ENCODE measurements at regions not wholly inside any gene's neighbourhood (a gene's known extent, or its start where the extent isn't known, plus 50 kb on each side); places are given as distances from the start of the nearest gene placed in this dataset.

DNA sequence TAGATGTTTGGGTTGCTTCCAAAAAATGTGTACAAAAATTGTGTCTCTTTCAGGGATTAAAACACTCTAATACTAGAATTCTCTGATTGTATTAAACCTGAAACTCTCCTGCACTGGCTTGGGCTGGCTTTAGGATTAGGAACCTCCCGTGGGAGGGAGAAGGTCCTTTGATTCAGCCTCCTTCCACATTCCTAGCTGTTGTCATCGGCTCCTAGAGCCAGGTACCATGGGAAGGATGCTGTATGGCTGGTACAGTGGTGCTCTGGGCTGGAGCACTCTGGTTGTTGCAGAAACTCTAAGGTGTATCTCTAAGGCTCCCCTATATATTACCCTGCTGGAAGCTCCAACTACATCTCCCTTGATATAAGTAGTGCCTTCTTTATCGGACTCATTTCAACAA is 245.2 kb upstream of the FOXK1 start:
- Mint-ChIP-seq H3K4me1 (ENCODE audit: unreplicated experiment) (no peaks in the 10 kb centered on the region), H3K36me3 (ENCODE audit: low read depth, unreplicated experiment) (peaks cover 3% of the 10 kb centered on the region), H3K4me3 (ENCODE audit: unreplicated experiment) (no peak overlapping the region), H3K9me3 (ENCODE audit: unreplicated experiment) (peaks cover 33% of the 10 kb centered on the region), H3K27ac (ENCODE audit: unreplicated experiment) (no peak overlapping the region), H3K27me3 (ENCODE audit: unreplicated experiment) (no peaks in the 10 kb centered on the region)
- TF ChIP-seq, protein P1, sequence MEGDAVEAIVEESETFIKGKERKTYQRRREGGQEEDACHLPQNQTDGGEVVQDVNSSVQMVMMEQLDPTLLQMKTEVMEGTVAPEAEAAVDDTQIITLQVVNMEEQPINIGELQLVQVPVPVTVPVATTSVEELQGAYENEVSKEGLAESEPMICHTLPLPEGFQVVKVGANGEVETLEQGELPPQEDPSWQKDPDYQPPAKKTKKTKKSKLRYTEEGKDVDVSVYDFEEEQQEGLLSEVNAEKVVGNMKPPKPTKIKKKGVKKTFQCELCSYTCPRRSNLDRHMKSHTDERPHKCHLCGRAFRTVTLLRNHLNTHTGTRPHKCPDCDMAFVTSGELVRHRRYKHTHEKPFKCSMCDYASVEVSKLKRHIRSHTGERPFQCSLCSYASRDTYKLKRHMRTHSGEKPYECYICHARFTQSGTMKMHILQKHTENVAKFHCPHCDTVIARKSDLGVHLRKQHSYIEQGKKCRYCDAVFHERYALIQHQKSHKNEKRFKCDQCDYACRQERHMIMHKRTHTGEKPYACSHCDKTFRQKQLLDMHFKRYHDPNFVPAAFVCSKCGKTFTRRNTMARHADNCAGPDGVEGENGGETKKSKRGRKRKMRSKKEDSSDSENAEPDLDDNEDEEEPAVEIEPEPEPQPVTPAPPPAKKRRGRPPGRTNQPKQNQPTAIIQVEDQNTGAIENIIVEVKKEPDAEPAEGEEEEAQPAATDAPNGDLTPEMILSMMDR (IDR thresholded peaks at IDR 0.05; ENCODE audit: unreplicated experiment): no peak
- no peak for DNase-seq (ENCODE audit: low spot score)

DNA sequence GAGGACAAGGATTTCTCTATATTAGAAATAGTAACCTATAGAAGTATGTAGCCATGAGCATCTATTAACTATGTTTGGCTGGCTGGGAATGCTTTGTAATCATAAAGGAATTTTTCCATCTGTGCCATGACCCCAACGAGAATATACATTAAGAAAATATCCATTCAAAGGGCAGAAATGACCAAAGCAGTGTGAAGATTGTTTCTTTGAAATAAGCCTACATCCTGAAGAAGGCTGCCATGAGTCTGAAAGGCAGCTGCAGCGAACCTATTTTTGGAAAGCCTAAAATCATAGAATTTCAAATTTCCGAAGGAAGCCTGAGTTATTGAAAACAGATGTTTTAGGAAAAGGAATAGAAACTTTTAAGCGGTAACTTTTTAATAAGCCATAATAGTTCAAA is 244.2 kb upstream of the FOXK1 start:
- H3K9me3 Mint-ChIP-seq (ENCODE audit: unreplicated experiment): peaks cover 30% of the 10 kb centered on the region
- H3K27ac Mint-ChIP-seq (ENCODE audit: unreplicated experiment): no peak overlapping the region
- H3K4me3 Mint-ChIP-seq (ENCODE audit: unreplicated experiment): no peak overlapping the region
- no peak for DNase-seq (ENCODE audit: low spot score)
- no peaks in the 10 kb centered on the region for H3K4me1 Mint-ChIP-seq (ENCODE audit: unreplicated experiment)
- H3K36me3 Mint-ChIP-seq (ENCODE audit: low read depth, unreplicated experiment): peaks cover 3% of the 10 kb centered on the region
- TF ChIP-seq, protein P1 (IDR thresholded peaks at IDR 0.05; ENCODE audit: unreplicated experiment): no peak
- H3K27me3 Mint-ChIP-seq (ENCODE audit: unreplicated experiment): no peaks in the 10 kb centered on the region

DNA sequence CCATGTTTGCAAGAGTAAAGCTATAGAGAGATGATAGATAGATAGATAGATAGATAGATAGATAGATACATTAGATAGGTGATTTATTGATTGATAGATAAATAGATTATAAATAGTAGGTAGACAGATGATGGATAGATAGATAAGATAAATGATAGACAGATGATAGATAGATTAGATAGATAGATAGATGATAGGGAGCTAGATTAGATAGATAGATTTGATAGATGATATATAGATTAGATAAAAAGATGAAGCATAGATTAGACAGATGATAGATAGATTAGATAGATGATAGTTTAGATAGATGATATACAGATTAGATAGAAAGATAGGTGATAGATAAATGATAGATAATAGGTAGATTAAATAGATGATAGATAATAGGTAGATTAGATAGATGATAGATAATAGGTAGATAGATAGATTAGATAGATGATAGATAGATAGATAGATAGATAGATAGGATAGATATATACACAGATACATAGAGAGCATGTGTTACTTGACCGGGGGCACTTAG is 243.3 kb upstream of the FOXK1 start:
- TF ChIP-seq, protein P1 (IDR thresholded peaks at IDR 0.05; ENCODE audit: unreplicated experiment): no peak
- no peak overlapping the region for H3K27ac Mint-ChIP-seq (ENCODE audit: unreplicated experiment)
- H3K4me3 Mint-ChIP-seq (ENCODE audit: unreplicated experiment): no peak overlapping the region
- DNase-seq (ENCODE audit: low spot score): no peak
- H3K4me1 Mint-ChIP-seq (ENCODE audit: unreplicated experiment): no peaks in the 10 kb centered on the region
- no peaks in the 10 kb centered on the region for H3K27me3 Mint-ChIP-seq (ENCODE audit: unreplicated experiment)
- H3K9me3 Mint-ChIP-seq (ENCODE audit: unreplicated experiment): peaks cover 32% of the 10 kb centered on the region
- peaks cover 3% of the 10 kb centered on the region for H3K36me3 Mint-ChIP-seq (ENCODE audit: low read depth, unreplicated experiment)

GRCh38 chr7:4439444-4439843 is 242.7 kb upstream of the FOXK1 start:
- no peak for DNase-seq (ENCODE audit: low spot score)
- Mint-ChIP-seq H3K27ac (ENCODE audit: unreplicated experiment) (no peak overlapping the region), H3K4me1 (ENCODE audit: unreplicated experiment) (no peaks in the 10 kb centered on the region), H3K27me3 (ENCODE audit: unreplicated experiment) (no peaks in the 10 kb centered on the region), H3K36me3 (ENCODE audit: low read depth, unreplicated experiment) (peaks cover 3% of the 10 kb centered on the region), H3K9me3 (ENCODE audit: unreplicated experiment) (peaks cover 36% of the 10 kb centered on the region), H3K4me3 (ENCODE audit: unreplicated experiment) (no peak overlapping the region)
- TF ChIP-seq, protein P1 (IDR thresholded peaks at IDR 0.05; ENCODE audit: unreplicated experiment): no peak

DNA sequence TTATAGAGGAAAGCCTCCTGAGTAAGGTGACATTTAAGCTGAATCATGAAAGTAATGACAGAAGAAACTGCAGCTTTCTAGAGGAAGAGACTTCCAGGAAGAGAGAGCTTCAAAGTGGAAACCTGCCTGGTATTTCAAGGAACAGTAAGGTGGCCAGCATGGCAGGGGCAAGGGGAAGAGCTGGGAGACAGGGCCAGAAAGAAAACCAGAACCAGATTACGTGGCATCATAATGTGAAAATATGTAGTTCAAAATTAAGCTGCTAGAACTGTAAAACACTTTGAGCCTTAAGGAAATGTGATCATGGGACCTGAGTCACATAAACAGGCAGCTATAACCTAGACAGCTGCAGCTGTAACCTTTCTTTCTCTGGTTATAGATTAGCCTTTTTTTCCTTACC is 238.0 kb upstream of the FOXK1 start:
- no peak overlapping the region for H3K27ac Mint-ChIP-seq (ENCODE audit: unreplicated experiment)
- no peak for DNase-seq (ENCODE audit: low spot score)
- H3K27me3 Mint-ChIP-seq (ENCODE audit: unreplicated experiment): peaks cover 2% of the 10 kb centered on the region
- no peak overlapping the region for H3K4me3 Mint-ChIP-seq (ENCODE audit: unreplicated experiment)
- peaks cover 23% of the 10 kb centered on the region for H3K9me3 Mint-ChIP-seq (ENCODE audit: unreplicated experiment)
- H3K36me3 Mint-ChIP-seq (ENCODE audit: low read depth, unreplicated experiment): peaks cover 12% of the 10 kb centered on the region
- no peaks in the 10 kb centered on the region for H3K4me1 Mint-ChIP-seq (ENCODE audit: unreplicated experiment)
- TF ChIP-seq, protein P1 (IDR thresholded peaks at IDR 0.05; ENCODE audit: unreplicated experiment): no peak
